WERI-Rb-1 (cell line): ENCODE measurements at regions not wholly inside any gene's neighbourhood (a gene's known extent, or its start where the extent isn't known, plus 50 kb on each side); places are given as distances from the start of the nearest gene placed in this dataset.

Experiments
- DNase-seq: peaks from one replicate; pipeline ENCODE4 v3.0.0-alpha.2; 2020
- H3K27ac ChIP-seq: fragments of 250-450 bp; sonication (Bioruptor Pico); 2 replicates; pipeline ENCODE4 v1.5.1; 2020; ENCODE audit warnings: mild to moderate bottlenecking, moderate library complexity
- H3K27me3 ChIP-seq: fragments of 250-450 bp; sonication (Bioruptor Pico); 2 replicates; pipeline ENCODE4 v1.5.1; 2021; ENCODE audit warnings: mild to moderate bottlenecking, low read depth, moderate library complexity; ENCODE audit not compliant: insufficient read depth, severe bottlenecking
- H3K36me3 ChIP-seq: fragments of 250-450 bp; sonication (Bioruptor Pico); 2 replicates; pipeline ENCODE4 v1.5.1; 2020; ENCODE audit warnings: mild to moderate bottlenecking, moderate library complexity
- H3K4me3 ChIP-seq: 2 replicates; pipeline ENCODE4 v1.5.1; 2011; ENCODE audit warnings: low read depth, mild to moderate bottlenecking, control low read depth, low read length
- H3K9me3 ChIP-seq: fragments of 250-450 bp; sonication (Bioruptor Pico); 2 replicates; pipeline ENCODE4 v1.5.1; 2021; ENCODE audit warnings: mild to moderate bottlenecking, moderate library complexity; ENCODE audit not compliant: severe bottlenecking
- TF ChIP-seq, protein P1 (sequence below): IDR thresholded peaks from 2 replicates; pipeline ENCODE4 v1.5.1; 2011; ENCODE audit warnings: low read depth, mild to moderate bottlenecking, control low read depth, inconsistent platforms, low read length

DNA sequence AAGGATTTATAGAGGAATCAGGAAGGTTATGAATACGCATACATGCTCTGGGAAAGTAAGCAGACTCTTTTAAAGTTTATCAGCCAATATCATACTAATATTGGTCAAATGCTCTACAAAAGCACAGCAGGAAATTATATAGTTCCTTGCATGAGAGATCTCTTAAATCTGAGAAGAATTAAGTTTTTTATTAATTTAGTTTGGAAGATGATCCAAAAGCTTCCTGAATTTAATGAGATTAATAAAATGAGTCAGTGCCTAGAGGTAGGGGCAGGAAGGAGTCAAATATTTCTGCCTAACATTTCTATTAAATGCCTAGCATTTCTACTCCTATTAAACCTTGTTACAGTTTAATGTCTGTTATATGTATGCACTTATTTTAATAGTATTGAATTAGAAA lies 1608.2 kb downstream of the GRIK2 start:
- no peak for DNase-seq
- Histone ChIP-seq H3K36me3 (no peaks in the 10 kb centered on the region), H3K9me3 (no peaks in the 10 kb centered on the region), H3K27me3 (no peaks in the 10 kb centered on the region), H3K27ac (no peak overlapping the region), H3K4me3 (no peak overlapping the region)
- TF ChIP-seq, protein P1, sequence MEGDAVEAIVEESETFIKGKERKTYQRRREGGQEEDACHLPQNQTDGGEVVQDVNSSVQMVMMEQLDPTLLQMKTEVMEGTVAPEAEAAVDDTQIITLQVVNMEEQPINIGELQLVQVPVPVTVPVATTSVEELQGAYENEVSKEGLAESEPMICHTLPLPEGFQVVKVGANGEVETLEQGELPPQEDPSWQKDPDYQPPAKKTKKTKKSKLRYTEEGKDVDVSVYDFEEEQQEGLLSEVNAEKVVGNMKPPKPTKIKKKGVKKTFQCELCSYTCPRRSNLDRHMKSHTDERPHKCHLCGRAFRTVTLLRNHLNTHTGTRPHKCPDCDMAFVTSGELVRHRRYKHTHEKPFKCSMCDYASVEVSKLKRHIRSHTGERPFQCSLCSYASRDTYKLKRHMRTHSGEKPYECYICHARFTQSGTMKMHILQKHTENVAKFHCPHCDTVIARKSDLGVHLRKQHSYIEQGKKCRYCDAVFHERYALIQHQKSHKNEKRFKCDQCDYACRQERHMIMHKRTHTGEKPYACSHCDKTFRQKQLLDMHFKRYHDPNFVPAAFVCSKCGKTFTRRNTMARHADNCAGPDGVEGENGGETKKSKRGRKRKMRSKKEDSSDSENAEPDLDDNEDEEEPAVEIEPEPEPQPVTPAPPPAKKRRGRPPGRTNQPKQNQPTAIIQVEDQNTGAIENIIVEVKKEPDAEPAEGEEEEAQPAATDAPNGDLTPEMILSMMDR = no peak

DNA sequence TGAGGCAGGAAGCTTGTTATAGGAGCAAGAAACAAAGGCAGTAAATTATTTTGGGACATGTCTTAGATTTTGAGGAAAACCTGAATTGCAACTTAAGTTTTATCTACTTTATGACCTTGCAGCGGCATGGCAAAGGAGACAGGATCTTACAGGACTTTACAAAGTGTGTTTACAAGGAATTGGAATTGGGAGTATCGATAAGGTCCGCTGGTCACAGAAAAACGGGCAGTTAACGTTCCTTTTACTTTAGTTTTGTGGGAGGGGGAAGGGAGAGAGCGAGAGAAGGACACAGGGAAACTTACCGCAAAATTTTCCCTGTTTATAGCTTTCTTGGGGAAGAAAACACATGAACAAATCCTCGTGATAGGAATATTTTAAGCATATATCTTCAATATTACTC lies 1607.2 kb downstream of the GRIK2 start:
- H3K4me3 ChIP-seq = no peak overlapping the region
- no peak overlapping the region for H3K27ac ChIP-seq
- no peaks in the 10 kb centered on the region for H3K36me3 ChIP-seq
- no peak for DNase-seq
- H3K9me3 ChIP-seq = no peaks in the 10 kb centered on the region
- H3K27me3 ChIP-seq = no peaks in the 10 kb centered on the region
- TF ChIP-seq, protein P1 = no peak

DNA sequence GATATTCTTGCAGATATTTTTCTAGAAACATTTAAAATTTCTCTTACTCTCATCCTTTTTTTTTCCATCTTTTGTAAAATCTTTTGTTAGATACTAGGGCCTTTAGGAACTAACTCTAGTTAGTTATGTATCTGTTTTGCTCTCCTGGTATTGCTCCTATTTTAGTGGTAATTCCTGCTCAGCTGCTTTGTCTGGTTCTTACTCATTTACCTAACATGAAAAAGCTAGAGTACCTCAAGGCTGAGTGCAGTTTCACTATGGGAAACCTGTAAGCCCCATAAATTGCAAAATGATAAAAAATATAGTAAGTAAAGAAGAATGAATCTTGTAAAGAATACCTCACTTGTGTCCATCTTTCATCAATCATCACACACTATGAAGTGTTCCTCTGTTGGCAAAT lies 1602.0 kb downstream of the GRIK2 start:
- Histone ChIP-seq H3K27ac (no peak overlapping the region), H3K27me3 (no peaks in the 10 kb centered on the region), H3K4me3 (no peak overlapping the region), H3K36me3 (no peaks in the 10 kb centered on the region), H3K9me3 (no peaks in the 10 kb centered on the region)
- TF ChIP-seq, protein P1 = no peak
- DNase-seq = no peak

DNA sequence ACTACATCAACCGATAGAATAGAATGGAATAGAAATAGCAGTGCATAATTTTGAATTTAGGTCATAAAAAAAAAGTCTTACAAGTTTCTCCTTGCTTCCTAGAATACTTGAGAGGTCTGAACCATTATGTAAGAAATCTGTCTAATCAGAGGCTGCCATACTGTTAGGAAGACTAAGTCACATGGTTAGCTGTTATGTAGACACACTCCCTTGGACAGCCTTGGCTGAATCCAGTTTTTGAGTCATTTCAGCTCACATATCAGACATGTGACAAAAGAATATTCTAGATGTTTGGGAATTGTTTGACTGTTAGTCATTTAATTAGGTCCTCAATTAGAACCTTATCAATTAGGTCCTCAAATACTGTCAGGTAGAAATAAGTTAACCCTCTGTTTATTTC lies 1601.4 kb downstream of the GRIK2 start:
- no peak for DNase-seq
- H3K36me3 ChIP-seq = no peaks in the 10 kb centered on the region
- no peaks in the 10 kb centered on the region for H3K9me3 ChIP-seq
- TF ChIP-seq, protein P1 = no peak
- no peak overlapping the region for H3K4me3 ChIP-seq
- H3K27ac ChIP-seq = no peak overlapping the region
- no peaks in the 10 kb centered on the region for H3K27me3 ChIP-seq

DNA sequence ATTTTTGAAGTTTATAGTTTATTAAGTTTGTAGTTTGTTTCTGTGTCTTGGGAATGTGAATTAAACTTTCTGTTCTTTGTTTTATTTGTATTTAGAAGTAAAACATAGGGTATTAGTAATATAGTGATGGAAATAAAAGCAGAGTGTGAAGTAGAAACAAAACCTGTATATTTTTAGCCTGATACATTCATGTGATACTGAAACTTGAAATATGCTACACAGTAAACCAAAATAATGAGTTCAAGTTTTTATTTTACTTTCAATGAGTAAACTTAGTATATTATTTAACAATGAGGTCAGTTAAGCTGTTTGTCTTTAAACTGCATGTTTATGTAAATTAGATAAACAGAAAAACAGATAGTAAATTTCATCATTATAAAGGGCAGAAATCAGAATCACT lies 1592.6 kb downstream of the GRIK2 start:
- H3K9me3 ChIP-seq = no peaks in the 10 kb centered on the region
- no peak overlapping the region for H3K27ac ChIP-seq
- DNase-seq = no peak
- H3K4me3 ChIP-seq = no peak overlapping the region
- TF ChIP-seq, protein P1 = no peak
- H3K36me3 ChIP-seq = no peaks in the 10 kb centered on the region
- no peaks in the 10 kb centered on the region for H3K27me3 ChIP-seq

DNA sequence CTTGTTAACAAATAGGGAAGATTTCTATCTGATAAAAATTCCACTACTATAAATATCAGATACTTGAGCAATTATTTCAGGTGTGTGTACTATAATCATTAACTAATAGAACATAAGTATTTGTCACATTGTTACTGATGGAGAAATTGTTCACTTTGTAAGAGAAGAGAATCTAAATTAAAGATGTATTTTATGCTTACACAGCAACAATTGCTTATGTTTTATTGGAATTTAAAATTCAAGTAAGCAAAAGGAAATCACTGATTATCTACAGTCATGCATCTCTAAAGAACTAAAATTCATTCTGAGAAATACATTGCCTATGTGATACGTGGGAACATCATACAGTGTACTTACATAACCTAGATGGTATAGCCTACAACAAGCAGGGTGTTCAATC lies 1590.8 kb downstream of the GRIK2 start:
- H3K27ac ChIP-seq = no peak overlapping the region
- H3K27me3 ChIP-seq = no peaks in the 10 kb centered on the region
- no peaks in the 10 kb centered on the region for H3K36me3 ChIP-seq
- TF ChIP-seq, protein P1 = no peak
- H3K9me3 ChIP-seq = no peaks in the 10 kb centered on the region
- H3K4me3 ChIP-seq = no peak overlapping the region
- DNase-seq = no peak
